Middle frontal gyrus (tissue), 1 donor: ENCODE measurements at regions not wholly inside any gene's neighbourhood (a gene's known extent, or its start where the extent isn't known, plus 50 kb on each side); places are given as distances from the start of the nearest gene placed in this dataset.

ENCODE experiments used
- DNase-seq: peaks from one replicate; pipeline ENCODE4 v3.0.0-alpha.2; 2015; ENCODE audit warnings: low spot score; ENCODE audit errors: extremely low spot score

DNA sequence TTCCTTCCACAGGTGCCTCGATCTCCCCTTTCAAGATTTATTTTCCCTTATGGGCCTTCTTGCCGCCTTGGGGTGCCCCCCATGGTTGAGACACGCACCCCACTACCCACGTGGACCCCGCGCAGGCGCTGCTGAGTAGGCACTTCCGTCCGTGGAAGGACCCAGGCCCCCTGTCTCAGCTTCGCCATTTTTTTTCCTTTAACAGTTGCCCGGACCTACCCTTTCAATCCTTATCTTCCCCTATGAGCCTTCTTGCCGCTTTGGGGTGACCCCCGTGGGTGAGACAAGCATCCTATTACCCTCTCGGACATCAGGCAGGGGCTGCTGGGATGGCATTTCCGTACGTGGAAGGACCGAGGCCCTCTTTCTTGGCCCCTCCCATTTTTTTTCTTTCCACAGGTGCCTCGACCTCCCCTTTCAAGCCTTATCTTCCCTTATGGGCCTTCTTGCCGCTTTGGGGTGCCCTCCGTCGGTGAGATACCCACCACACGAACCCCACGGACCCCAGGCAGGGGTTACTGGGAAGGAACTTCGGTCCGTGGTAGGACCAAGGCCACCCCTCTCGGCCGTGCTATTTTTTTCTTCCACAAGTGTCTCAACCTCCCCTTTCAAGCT is 268.2 kb downstream of the ALG10 start:
- DNase-seq: no peak

DNA sequence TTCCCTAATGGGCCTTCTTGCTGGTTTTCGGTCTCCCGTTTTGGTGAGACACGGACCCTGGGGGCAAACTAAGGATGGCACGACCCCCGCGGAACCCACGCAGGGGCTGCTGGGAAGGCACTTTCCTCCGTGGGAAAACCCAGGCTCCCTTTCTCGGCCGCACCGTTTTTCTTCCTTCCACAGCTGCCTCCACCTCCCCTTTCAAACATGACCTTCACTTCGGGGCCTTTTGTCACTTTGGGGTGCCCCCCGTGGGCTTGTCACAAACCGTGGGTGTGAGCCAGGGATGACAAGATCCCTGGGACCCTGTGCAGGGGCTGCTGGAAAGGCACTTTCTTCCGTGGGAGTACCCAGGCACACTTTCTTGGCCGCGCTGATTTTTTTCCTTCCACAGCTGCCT is 268.7 kb downstream of the ALG10 start:
- DNase-seq: no peak

DNA sequence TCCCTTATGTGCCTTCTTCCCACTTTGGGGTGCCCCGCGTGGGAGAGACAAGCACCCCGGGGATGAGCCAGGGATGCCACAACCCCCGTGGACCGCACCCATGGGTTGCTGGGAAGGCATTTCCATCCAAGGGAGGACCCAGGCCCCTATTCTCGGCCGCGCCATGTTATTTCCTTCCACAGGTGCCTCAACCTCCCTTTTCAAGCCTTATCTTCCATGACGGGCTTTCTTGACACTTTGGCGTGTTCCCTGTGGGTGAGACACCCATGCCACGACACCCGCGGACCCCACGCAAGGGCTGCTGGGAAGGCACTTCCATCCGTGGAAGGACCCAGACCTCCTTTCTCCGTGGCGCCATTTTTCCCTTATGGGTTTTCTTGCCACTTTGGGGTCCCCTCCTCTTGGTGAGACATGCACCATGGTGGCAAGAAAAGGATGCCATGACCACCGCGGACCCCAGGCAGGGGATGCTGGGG is 269.2 kb downstream of the ALG10 start:
- DNase-seq: no peak

DNA sequence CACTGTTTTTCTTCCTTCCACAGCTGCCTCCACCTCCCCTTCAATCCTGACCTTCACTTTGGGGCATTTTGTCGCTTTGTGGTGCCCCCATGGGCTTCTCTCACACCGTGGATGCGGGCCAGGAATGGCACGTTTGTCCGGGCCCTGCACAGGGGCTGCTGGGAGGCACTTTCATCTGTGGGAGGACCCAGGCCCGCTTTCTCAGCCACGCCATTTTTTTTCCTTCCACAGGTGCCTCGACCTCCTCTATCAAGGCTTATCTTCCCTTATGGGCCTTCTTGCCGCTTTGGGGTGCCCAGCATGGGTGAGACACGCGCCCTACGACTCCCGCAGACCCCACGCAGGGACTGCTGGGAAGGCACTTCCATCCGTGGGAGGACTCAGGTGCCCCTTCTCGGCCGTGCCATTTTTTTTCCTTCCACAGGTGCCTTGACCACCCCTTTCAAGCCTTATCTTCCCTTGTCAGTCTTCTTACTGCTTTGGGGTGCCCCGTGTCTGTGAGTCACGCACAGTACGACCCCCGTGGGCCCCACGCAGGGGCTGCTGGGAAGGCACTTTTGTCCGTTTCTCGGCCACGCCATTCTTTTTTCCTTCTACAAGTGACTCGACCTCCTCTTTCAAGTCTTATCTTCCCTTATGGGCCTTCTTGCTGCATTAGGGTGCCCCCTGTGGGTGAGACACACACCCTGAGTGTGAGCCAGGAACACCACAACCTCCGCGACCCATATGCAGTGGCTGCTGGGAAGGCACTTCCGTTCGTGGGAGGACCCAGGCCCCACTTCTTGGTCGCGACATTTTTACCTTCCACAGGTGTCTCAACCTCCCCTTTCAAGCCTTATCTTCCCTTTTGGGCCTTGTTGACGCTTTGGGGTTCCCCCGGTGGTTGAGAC is 270.7 kb downstream of the ALG10 start:
- DNase-seq: no peak

DNA sequence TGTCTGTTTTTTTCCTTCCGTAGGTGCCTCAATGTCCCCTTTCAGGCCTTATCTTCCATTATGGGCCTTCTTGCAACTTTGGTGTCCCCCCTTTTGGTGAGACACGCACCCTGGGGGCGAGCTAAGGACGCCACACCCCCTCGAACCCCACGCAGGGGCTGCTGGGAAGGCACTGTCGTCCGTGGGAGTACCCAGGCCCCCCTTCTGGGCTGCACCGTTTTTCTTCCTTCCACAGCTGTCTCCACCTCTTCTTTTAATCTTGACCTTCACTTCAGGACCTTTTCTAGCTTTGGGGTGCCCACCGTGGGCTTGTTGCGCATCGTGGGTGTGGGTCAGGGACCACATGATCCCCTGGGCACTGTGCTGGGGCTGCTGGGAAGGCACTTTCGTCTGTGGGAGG is 271.8 kb downstream of the ALG10 start:
- DNase-seq: no peak

DNA sequence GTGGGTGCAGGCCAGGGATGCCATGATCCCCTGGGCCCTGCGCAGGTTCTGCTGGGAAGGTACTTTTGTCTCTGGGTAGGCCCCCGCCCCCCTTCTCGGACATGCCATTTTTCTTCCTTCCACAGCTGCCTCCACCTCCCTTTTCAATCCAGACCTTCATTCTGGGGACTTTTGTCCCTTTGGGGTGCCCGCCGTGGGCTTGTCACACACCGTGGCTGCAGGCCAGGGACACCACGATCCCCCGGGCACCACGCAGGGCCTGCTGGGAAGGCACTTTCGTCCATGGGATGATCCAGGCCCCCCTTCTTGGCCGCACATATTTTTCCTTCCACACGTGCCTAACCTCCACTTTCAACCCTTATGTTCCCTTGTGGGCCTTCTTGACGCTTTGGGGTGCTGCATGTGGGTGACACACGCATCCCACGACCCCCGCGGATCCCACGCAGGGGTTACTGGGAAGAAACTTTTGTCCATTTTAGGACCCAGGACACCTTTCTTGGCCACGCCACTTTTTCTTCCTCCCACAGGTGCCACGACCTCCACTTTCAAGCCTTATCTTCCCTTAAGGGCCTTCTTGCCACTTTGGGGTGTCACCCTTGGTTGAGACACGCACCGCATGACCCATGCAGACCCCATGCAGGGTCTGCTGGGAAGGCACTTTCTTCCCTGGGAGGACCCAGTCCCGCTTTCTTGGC is 272.5 kb downstream of the ALG10 start:
- no peak for DNase-seq

DNA sequence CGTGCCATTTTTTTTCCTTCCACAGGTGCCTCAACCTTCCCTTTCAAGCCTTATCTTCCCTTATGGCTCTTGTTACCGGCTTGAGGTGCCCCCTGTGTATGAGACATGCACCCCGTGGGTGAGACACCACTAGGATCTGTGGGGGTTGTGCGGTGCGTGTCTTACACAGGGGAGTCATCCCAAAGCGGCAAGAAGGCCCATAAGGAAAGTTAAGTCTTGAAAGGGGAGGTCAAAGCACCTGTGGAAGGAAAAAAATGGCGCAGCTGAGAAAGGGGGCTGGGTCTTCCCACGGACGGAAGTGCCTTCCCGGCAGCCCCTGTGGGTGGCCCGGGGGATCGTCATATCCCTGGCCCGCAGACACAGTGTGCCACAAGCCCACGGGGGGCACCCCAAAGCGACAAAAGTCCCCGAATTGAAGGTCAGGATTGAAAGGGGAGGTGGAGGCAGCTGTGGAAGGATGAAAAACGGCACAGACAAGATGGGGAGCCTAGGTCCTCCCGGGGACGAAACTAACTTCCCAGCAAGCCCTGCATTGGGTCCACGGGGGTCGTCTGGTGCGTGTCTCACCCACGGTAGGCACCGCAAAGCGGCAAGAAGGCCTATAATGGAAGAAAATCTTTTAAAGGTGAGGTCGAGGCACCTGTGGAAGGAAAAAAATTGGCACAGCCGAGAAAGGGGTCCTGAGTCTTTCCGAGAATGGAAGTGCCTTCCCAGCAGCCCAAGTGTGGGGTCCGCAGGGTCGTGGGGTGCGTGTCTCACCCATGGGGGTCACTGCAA is 273.3 kb downstream of the ALG10 start:
- no peak for DNase-seq

DNA sequence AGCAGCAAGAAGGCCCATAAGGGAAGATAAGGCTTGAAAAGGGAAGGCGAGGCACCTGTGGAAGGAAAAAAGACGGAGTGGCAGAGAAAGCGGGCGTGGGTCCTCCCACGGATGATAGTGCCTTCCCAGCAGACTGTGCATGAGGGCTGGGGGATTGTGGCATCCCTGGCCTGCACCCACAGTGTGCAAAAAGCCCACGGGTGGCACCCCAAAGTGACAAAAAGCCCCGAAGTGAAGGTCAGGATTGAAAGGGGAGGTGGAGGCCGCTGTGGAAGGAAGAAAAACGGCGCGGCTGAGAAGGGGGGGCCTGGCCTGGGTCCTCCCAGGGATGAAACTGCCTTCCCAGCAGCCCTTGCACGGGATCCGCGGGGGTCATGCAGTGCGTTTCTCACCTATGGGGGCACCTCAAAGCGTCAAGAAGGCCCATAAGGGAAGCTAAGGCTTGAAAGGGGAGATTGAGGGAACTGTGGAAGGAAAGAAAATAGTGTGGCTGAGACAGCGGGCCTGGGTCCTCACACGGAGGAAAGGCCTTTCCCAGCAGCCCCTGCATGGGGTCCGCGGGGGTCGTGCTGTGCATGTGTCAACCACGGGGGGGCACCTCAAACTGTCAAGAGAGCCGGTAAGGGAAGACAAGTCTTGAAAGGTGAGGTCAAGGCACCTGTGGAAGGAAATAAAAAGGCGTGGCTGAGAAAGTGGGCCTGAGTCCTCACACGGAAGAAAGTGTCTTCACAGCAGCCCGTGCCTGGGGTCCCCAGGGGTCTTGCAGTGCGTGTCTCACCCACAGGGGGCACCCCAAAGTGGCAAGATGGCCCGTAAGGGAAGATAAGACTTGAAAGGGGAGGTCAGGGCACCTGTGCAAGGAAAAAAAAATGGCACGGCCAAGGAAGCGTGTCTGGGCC is 274.1 kb downstream of the ALG10 start:
- no peak for DNase-seq

DNA sequence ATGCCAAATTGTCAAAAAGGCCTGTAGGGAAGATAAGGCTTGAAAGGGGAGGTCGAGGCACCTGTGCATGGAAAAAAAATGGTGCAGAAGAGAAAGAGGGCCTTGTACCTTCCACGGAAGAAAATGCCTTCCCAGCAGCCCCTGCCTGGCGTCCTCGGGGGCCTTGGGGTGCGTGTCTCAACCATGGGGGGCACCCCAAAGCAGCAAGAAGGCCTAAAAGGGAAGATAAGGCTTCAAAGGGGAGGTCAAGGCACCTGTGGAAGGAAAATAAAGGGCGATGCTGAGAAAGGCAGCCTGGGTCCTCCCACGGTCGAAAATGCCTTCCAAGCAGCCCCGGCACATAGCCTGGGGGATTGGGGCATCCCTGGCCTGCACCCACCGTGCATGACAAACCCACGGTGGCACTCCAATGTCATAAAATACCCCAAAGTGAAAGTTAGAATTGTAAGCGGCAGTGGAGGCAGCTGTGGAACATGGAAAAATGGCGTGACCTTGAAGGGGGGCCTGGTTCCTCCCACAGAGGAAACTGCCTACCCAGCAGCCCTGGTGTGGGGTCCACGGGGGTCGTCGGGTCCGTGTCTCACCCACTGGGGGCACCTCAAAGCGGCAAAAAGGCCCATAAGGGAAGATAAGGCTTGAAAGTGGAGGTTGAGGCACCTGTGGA is 275.0 kb downstream of the ALG10 start:
- no peak for DNase-seq

DNA sequence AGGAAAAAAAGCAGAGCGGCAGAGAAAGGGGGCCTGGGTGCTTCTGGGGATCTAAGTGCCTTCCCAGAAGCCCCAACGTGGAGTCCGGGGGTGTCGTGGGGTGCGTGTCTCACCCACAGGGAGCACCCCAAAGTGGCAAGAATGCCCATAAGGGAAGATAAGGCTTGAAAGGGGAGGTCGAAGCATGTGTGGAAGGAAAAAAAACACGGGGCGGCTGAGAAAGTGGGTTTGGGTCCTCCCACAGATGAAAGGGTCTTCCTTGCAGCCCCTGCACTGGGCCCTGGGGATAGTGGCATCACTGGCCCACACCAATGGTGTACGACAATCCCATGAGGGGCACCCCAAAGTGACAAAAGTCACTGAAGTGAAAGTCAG is 275.5 kb downstream of the ALG10 start:
- DNase-seq: no peak

DNA sequence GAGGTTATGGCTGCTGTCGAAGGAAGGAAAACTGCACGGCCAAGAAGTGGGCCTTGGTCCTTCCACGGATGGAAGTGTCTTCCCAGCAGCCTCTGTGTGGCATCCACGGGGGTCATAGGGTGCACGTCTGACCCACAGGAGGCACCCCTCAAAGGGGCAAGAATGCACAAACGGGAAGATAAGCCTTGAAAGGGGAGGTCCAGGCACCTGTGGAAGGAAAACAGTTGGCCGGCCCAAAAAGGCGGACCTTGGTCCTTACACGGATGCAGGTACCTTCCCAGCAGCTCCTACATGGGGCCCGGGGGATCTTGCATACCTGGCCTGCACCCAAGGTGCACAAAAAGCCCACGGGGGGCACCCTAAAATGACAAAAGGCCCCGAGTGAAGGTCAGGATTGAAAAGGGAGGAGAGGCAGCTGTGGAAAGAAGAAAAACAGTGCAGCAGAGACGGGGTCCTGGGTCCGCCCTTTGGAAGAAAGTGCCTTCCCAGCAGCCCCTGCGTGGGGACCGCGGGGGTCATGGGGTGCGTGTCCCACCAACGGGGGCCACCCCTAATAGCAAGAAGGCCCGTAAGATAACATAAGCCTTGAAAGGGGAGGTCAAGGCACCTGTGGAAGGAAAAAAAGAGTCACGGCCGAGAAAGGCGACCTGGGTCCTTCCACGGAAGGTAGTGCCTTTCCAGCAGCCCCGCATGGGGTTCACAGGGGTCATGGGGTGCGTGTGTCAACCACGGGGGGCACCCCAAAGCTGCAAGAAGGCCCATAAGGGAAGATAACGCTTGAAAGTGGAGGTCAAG is 276.1 kb downstream of the ALG10 start:
- DNase-seq: no peak

DNA sequence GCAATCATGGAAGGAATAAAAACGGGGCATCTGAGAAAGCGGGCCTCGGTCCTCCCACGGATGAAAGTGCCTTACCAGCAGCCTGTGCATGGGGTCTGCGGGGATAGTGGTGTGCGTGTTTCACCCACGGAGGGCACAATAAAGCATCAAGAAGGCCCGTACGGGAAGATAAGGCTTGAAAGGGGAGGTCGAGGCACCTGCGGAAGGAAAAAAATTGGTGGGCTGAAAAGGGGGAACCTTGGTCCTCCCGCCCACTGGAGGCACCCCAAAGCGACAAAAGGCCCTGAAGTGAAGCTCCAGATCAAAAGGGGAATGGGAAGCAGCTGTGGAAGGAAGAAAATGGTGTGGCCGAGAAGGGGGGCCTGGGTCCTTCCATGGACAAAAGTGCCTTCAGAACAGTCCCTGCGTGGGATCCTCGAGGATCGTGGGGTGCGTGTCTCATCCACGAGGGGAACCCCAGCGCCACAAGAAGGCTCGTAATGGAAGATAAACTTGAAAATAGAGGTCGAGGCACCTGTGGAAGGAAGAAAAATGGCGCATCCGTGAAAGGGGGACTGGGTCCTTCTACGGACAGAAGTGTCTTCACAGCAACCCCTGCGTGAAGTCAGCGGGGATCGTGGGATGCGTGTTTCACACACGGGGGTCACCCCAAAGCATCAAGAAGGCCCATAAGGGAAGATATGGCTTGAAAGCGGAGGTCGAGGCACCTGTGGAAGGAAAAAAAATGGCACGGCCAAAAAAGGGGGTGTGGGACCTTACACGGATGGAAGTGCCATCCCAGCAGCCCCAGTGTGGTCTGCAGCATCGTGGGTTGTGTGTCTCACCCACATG is 276.9 kb downstream of the ALG10 start:
- no peak for DNase-seq

DNA sequence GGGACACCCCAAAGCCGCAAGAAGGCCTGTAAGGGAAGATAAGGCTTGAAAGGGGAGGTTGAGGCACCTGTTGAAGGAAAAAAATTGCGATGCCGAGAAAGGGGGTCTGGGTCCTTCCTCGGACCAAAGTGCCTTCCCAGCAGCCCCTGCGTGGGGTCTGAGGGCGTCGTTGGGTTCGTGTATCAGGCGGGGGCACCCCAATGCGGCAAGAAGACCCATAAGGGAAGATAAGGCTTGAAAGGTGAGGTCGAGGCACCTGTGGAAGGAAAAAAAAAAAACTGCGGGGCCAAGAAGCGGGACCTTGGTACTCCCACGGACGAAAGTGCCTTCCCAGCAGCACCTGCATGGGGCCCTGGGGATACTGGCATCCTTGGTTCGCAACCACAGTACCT is 277.5 kb downstream of the ALG10 start:
- no peak for DNase-seq

DNA sequence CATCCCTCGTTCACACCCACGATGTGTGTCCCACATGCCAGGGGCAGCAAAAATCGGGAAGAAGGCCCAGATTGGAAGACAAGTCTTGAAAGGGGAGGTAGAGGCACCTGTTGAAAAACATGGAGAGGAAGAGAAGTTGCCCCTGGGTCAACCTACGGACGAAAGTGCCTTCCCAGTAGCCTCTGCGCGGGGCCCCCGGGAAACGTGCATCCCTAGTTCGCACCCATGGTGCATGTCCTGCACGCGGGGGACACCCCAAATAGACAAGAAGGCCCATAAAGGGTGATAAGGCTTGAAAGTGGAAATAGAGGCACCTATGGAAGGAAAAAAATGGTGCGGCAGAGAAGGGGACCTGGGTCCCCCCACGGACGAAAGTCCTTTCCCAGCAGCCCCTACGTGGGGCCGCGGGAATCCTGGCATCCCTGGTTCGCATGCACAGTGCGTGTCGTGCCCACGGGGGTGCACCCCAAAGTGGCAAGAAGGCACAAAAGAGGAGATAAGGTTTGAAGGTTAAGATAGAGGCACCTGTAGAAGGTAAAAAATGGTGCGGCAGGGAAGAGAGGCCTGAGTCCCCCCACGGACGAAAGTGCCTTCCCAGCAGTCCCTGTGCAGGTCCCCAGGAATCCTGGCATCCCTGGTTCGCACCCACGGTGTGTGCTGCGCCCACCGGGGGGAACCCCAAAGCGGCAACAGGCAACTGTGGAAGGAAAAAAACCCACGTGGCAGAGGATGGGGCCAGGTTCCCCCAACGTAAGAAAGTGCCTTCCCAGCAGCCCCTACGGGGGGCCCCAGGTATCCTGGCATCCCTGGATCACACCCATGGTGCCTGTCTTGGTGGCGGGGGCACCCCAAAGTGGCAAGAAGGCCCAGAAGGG is 278.3 kb downstream of the ALG10 start:
- DNase-seq: no peak

DNA sequence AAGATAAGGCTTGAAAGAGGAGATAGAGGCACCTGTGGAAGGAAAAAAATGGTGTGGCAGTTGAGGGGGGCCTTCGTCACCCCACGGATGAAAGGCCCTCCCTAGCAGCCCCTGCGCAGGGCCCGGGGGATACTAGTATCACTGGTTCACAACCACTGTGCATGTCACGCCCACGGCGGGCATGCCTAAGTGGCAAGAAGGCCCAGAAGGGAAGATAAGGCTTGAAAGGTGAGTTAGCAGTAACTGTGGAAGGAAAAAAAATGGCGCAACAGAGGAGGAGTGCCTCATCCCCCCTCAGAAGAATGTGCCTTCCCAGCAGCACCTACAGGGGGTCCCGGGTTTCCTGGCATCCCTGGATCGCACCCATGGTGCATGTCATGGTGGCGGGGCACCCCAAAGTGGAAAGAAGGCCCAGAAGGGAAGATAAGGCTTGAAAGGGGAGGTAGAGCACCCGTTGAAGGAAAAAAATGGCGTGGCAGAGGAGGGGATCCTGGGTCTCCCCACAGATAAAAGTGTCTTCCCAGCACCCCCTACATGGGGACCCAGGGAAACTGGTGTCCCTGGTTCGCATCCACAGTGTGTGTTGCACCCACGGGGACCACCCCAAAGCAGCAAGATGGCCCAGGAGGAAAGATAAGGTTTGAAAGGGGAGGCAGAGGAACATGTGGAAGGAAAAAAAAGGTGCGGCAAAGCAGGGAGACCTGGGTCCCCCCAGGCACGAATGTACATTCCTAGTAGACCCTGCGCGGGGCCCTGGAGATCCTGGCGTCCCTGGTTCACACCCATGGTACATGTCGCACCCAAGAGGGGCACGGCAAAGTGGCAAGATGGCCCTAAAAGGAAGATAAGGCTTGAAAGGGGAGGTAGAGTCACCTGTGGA is 279.2 kb downstream of the ALG10 start:
- DNase-seq: no peak

DNA sequence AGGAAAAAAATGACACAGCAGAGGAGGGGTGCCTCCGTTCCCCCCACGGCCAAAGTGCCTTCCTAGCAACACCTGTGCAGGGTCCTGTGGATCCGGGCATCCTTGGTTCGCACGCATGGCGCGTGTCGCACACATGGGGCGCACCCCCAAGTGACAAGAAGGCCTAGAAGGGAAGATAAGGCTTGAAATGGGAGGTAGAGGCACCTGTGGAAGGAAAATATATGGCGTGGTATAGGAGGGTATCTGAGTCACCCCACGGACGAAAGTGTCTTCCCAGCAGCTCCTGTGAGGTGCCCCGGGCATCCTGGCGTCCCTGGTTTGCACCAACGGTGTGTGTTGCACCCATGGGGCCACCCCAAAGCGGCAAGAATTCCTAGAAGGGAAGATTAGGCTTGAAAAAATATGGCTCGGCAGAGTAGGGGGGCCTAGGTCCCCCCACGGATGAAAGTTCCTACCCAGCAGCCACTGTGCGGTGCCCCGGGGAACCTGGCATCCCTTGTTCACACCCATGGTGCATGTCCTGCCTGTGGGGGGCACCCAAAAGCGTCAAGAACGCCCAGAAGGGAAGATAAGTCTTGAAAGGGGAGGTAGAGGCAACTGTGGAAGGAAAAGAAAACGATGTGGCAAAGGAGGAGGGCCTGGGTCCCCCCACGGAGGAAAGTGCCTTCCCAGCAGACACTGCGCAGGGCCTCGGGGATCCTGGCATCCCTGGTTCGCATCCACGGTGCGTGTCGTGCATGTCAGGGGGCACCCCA is 280.0 kb downstream of the ALG10 start:
- DNase-seq: no peak
